Fibroblast of gingiva (primary cell): ENCODE measurements at regions not wholly inside any gene's neighbourhood (a gene's known extent, or its start where the extent isn't known, plus 50 kb on each side); places are given as distances from the start of the nearest gene placed in this dataset.

Experiments
- DNase-seq: peaks from one replicate; pipeline ENCODE4 v3.0.0-alpha.2; 2011; ENCODE audit warnings: low read depth

GRCh38 chr18:4854671-4855070 is 342.4 kb downstream of the AKAIN1 start:
- DNase-seq, result no peak

DNA sequence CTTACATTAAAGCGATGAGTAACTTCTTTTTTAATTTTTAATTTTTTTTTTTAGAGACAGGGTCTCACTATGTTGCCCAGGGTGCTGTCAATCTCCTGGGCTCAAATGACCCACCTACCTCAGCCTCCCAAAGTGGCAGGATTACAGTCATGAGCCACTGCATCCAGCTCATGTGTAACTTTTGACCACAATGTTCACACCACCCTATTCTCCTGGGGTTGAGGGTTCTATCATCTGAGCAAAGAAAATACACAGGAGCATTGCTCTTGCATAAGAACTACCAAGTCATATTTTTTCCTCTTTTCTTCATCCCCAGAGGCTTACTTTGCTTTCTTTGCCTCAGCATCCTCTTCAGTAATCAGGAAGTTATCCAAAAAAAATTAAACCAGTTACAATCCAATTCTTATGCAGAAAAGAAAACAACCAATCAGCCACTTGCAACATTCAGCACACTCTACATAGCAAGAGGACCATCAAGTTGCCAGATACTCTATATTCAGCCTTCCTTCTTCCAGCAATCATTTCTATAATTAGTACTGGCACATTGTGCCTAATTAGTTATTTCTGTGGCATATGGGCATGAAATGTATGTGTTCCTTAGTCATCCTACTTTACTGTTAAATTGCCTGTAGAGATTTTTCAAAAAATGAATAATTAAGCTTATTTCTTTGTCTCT is 345.6 kb downstream of the AKAIN1 start:
- DNase-seq, result no peak

DNA sequence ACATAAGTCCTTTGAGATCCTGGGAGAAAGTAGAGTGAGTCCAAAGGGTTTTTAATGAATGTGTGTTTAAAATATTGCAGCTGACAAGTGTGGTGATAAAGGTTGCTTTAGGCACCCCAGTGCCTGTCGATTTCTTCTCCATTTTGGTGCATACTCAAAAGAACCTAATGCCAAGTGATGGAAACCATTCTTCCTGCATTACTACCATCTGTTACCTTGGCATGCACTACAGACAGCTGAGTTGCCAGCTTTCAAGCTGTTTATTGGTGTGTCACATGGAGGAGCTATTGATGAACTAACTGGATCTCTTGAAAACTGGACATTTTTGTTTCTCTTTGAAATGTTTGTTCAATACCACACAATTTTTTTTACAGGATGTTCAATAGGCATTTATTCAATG is 350.0 kb downstream of the AKAIN1 start:
- no peak for DNase-seq

DNA sequence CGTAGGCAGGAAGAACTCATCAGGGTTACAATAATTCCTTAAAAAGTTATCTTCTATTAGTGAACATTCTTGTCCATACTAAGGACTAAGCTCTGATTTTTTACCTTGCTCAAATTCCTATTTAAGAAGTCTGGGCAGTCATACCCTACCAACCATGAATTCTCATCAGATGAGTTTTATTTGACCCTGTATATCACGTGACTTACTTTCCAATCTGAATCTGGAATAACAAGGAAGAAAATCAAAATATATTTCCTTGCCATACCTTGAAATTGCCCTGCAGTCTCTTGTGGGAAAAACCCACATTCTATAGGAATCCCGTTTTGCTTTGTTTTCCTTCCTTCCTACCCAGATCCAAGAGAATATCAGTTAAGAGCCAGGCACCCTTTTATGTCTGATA is 352.7 kb downstream of the AKAIN1 start:
- no peak for DNase-seq

- no peak for DNase-seq
Measured at GRCh38 chr18:4843771-4844170, 353.3 kb downstream of the AKAIN1 start.

DNA sequence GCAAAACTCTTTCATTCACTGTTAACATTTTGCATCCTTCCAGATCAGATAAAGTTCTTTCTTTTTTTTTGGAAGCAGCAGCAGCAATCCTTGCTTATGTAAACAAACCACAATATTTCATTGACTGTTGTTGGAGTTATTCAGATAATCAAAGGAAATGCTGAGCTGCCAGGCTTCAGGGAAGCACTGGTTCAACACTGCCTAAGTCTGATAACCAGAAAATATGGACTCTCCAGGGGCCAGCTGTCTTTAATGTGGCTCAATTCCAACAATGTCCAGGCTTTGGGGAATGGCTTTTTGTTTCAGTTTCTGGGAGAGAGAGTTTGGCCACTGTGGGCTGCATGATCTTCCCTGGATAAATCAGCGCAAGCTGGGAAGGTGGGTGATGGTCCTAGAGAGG is 354.3 kb downstream of the AKAIN1 start:
- DNase-seq, result no peak

DNA sequence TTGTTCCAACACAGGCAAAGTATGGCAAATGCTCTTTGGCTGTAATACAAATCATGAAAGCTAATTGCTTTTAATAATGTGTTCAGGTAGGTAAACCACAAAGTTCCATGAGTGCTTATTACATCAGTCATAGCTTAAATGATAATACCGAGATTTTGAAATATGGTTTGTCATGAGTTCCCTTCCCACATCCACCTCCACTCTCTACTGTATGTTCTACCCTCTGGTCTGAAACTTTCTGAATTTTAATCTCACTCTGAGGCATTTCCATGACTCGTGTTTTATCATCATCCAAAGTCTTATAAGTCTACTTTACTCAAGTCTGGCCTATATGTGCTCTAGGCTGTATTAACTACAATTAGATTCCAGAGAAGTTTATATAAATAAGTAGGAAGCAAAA is 354.8 kb downstream of the AKAIN1 start:
- DNase-seq, result no peak

- no peak for DNase-seq
Measured at GRCh38 chr18:4839639-4840038, 357.4 kb downstream of the AKAIN1 start.

DNA sequence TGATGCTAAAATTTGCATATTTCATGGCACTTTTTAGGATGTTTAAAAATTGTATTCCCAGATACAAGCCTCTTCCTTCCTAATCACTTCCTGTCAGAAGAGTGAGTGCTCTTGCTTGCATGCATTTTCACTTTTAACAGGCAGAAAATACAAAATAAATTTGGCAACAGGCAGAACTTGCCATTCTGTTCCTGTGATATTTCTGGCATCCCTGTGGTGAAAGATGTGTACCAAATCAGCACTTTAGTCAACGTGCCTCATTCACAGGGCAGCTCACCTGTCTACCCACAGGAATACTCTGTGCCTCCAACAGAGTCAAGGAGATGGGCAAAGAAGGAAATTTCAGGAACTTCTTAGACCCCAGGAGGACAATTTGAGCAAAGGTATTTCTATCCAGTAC is 360.9 kb downstream of the AKAIN1 start:
- DNase-seq, result no peak

- DNase-seq, result no peak
Measured at GRCh38 chr18:4831791-4832375, 365.2 kb downstream of the AKAIN1 start.

- no peak for DNase-seq
Measured at GRCh38 chr18:4831127-4831526, 365.9 kb downstream of the AKAIN1 start.

GRCh38 chr18:4823091-4823490 is 368.0 kb upstream of the DLGAP1 start:
- DNase-seq, result no peak

- no peak for DNase-seq
Measured at GRCh38 chr18:4821801-4822200, 366.7 kb upstream of the DLGAP1 start.

DNA sequence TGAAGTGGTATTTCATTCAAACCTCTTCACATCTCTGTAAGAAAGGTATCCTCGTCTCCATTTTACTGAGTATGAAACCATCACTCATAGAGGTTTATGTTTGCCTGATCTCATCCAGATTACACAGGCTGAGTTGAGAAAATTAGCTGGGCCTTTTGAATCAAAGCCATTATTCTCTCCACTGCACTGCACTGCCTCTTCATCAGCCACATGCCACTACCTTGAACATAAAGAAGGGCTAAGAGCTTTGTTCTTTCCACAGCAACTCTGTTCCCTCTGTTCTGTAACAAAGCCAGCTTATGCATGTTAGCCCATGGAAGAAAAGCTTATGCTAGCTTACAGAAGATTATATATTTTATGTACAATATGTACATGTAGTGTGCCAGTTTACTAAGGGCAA is 362.6 kb upstream of the DLGAP1 start:
- no peak for DNase-seq

DNA sequence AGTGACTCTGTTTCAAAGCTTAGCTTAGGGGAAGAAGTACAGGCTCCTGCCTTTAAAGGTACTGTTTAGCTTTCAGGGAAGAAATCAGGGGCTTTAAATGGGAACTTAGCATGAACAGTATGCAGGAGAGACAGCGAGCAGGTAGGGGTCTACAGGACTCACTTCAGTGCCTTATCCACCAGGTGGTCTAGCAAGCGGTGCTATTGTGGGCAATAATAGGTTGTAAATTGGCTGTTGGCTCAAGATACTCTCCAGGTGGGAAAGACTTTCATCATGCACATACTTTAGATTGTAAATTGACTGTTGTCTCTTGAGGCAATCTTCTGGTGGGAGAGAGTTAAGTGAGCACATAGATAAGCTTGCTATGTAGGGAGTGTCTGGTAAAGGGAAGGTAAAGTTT is 358.6 kb upstream of the DLGAP1 start:
- DNase-seq, result no peak

GRCh38 chr18:4808891-4809290 is 353.8 kb upstream of the DLGAP1 start:
- DNase-seq, result no peak

GRCh38 chr18:4807604-4808293 is 352.6 kb upstream of the DLGAP1 start:
- DNase-seq, result no peak

GRCh38 chr18:4806331-4806730 is 351.2 kb upstream of the DLGAP1 start:
- DNase-seq, result no peak

DNA sequence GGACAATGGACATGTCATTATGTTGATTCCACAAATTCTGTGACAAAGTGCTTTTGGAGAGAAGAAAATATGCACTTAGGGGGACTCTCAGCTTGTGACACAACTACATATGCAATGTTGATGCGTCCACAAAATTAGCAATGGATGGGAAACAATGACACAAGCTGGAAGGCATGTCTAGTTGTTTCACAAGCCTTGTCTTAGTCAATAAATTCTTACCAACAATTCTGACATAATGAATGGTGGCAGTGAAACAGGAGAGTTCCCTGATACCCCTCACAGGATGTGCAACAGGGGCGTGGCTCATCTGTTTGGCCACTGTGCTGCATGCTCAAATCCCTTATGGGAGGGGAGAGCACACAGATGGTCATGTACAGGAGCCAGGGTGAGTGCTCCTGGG is 347.2 kb upstream of the DLGAP1 start:
- DNase-seq, result no peak

GRCh38 chr18:4801151-4801550 is 346.0 kb upstream of the DLGAP1 start:
- no peak for DNase-seq

GRCh38 chr18:4797002-4797685 is 342.0 kb upstream of the DLGAP1 start:
- no peak for DNase-seq

GRCh38 chr18:4789506-4789905 is 334.4 kb upstream of the DLGAP1 start:
- no peak for DNase-seq

- no peak for DNase-seq
Measured at GRCh38 chr18:4781873-4782272, 326.8 kb upstream of the DLGAP1 start.
